H1 (cell line): ENCODE measurements at regions not wholly inside any gene's neighbourhood (a gene's known extent, or its start where the extent isn't known, plus 50 kb on each side); places are given as distances from the start of the nearest gene placed in this dataset.

Experiments
- BCL11A ChIP-seq, 2 experiments: IDR thresholded peaks; one replicate each; pipeline ENCODE4 v1.6.1; 2011; ENCODE audit warnings: low read depth in 2 of 2, low read length in 2 of 2, mild to moderate bottlenecking in 2 of 2
- CBX5 ChIP-seq: fragments of 300-800, 300-1000 bp; sonication (generic); IDR thresholded peaks from 2 replicates; pipeline ENCODE4 v1.7.1; 2016; ENCODE audit warnings: antibody characterized with exemption, low read length, low read depth
- CHD7 ChIP-seq: fragments of 300-600 bp; sonication (generic); IDR thresholded peaks from 2 replicates; pipeline ENCODE4 v1.7.1; 2012; ENCODE audit warnings: low read length, moderate library complexity, mild to moderate bottlenecking, inconsistent platforms; ENCODE audit not compliant: insufficient replicate concordance
- CREB1 ChIP-seq: IDR thresholded peaks from 2 replicates; pipeline ENCODE4 v1.6.1; 2012; ENCODE audit warnings: inconsistent platforms
- CTCF ChIP-seq, 3 experiments: IDR thresholded peaks; 1 replicate in 2 of 3; 2 replicates in 1 of 3; pipeline versions ENCODE4 v1.5.1 to v1.6.1; 2011; ENCODE audit warnings: low read length in 3 of 3, mild to moderate bottlenecking in 3 of 3, inconsistent platforms in 2 of 3, low read depth in 1 of 3, moderate library complexity in 1 of 3; ENCODE audit not compliant: insufficient read depth in 1 of 3; ENCODE audit errors: control extremely low read depth in 1 of 3
- EGR1 ChIP-seq: IDR thresholded peaks from 2 replicates; pipeline ENCODE4 v1.6.1; 2011; ENCODE audit warnings: low read depth, low read length, borderline replicate concordance
- USF2 ChIP-seq: IDR thresholded peaks from 2 replicates; pipeline ENCODE4 v1.6.1; 2011; ENCODE audit warnings: low read length, improper control_type of control experiment

- TF ChIP-seq CTCF (IDR thresholded peaks at IDR 0.05; ENCODE audit: control extremely low read depth in 1 of 3, insufficient read depth in 1 of 3, low read depth in 1 of 3, low read length in 3 of 3) = no peak
- no peak for TF ChIP-seq CREB1
- no peak for TF ChIP-seq BCL11A (IDR thresholded peaks at IDR 0.05; ENCODE audit: low read depth in 2 of 2, low read length in 2 of 2)
- no peak for TF ChIP-seq CBX5
- no peak for TF ChIP-seq CHD7
- no peak for TF ChIP-seq USF2
- TF ChIP-seq EGR1 = no peak
These were observed 485.1 kb upstream of the TENM3 start (continued) for GRCh38 chr4:181757910-181758660.
